GM23338 (cell line): ENCODE measurements at regions not wholly inside any gene's neighbourhood (a gene's known extent, or its start where the extent isn't known, plus 50 kb on each side); places are given as distances from the start of the nearest gene placed in this dataset.

Experiments used
- ATAC-seq: fragments of 200-7000 bp; cut with Tn5 transposase; 3 replicates; pipeline ENCODE4 v1.9.1; 2020
- DNase-seq: peaks from one replicate; pipeline ENCODE4 v3.0.0-alpha.2; 2015; ENCODE audit warnings: low spot score
- H2AFZ ChIP-seq: fragments of 200-600 bp; sonication (generic); 2 replicates; pipeline ENCODE4 v1.8.0; 2016; ENCODE audit warnings: antibody characterized with exemption, mild to moderate bottlenecking, moderate library complexity
- H3F3A ChIP-seq: fragments of 200-600 bp; sonication (generic); replicated peaks from 2 replicates; pipeline ENCODE4 v1.8.0; 2017; ENCODE audit warnings: antibody characterized with exemption, mixed run types, low read depth
- H3K27ac ChIP-seq: fragments of 200-600 bp; sonication (generic); 2 replicates; pipeline ENCODE4 v1.6.1; 2016; ENCODE audit warnings: low read depth
- H3K27me3 ChIP-seq: fragments of 200-600 bp; sonication (generic); 2 replicates; pipeline ENCODE4 v1.8.0; 2016; ENCODE audit warnings: mild to moderate bottlenecking, mixed run types, moderate library complexity; ENCODE audit not compliant: insufficient read depth
- H3K36me3 ChIP-seq: fragments of 200-600 bp; sonication (generic); 2 replicates; pipeline ENCODE4 v1.8.0; 2016; ENCODE audit warnings: mild to moderate bottlenecking; ENCODE audit not compliant: insufficient read depth
- H3K4me1 ChIP-seq: fragments of 200-600 bp; sonication (generic); 2 replicates; pipeline ENCODE4 v1.8.0; 2016; ENCODE audit warnings: mild to moderate bottlenecking, moderate library complexity; ENCODE audit not compliant: insufficient read depth
- H3K4me2 ChIP-seq: fragments of 200-600 bp; sonication (generic); 2 replicates; pipeline ENCODE4 v1.7.1; 2017; ENCODE audit warnings: mixed run types
- H3K4me3 ChIP-seq: fragments of 200-600 bp; sonication (generic); 2 replicates; pipeline ENCODE4 v1.6.1; 2016; ENCODE audit warnings: mixed run types
- H3K79me2 ChIP-seq: fragments of 200-600 bp; sonication (generic); replicated peaks from 2 replicates; pipeline ENCODE4 v1.8.0; 2017; ENCODE audit warnings: mild to moderate bottlenecking; ENCODE audit not compliant: insufficient read depth
- H3K9me2 ChIP-seq: fragments of 200-600 bp; sonication (generic); 2 replicates; pipeline ENCODE4 v1.8.0; 2017; ENCODE audit not compliant: insufficient read depth
- H4K20me1 ChIP-seq: fragments of 200-600 bp; sonication (generic); replicated peaks from 2 replicates; pipeline ENCODE4 v1.8.0; 2017; ENCODE audit warnings: mild to moderate bottlenecking; ENCODE audit not compliant: insufficient read depth
- H3K27ac Mint-ChIP-seq: 2 replicates; pipeline ENCODE4 v1.8.0; 2020; ENCODE audit warnings: inconsistent platforms, mild to moderate bottlenecking, moderate library complexity, mixed read lengths
- H3K27me3 Mint-ChIP-seq: 3 replicates; pipeline ENCODE4 v1.8.0; 2022; ENCODE audit warnings: low read depth, mild to moderate bottlenecking, moderate library complexity, mixed read lengths, inconsistent platforms; ENCODE audit not compliant: insufficient read depth, poor library complexity
- H3K36me3 Mint-ChIP-seq: 3 replicates; pipeline ENCODE4 v1.8.0; 2021; ENCODE audit warnings: low read depth, mild to moderate bottlenecking, inconsistent platforms, moderate library complexity, mixed read lengths
- H3K4me1 Mint-ChIP-seq: 3 replicates; pipeline ENCODE4 v1.8.0; 2020; ENCODE audit warnings: mild to moderate bottlenecking, inconsistent platforms, mixed read lengths
- H3K4me3 Mint-ChIP-seq: 3 replicates; pipeline ENCODE4 v1.8.0; 2021; ENCODE audit warnings: moderate library complexity, mild to moderate bottlenecking, inconsistent platforms, mixed read lengths
- H3K9me3 Mint-ChIP-seq: 3 replicates; pipeline ENCODE4 v1.8.0; 2020; ENCODE audit warnings: moderate library complexity, mild to moderate bottlenecking, inconsistent platforms, mixed read lengths
- JUNB ChIP-seq: IDR thresholded peaks from one replicate; pipeline ENCODE4 v1.6.1; 2016; ENCODE audit warnings: antibody characterized with exemption; ENCODE audit not compliant: unreplicated experiment
- NANOG ChIP-seq: IDR thresholded peaks from 2 replicates; pipeline ENCODE4 v1.6.1; 2016; ENCODE audit warnings: antibody characterized with exemption, borderline replicate concordance
- STAT1 ChIP-seq: IDR thresholded peaks from one replicate; pipeline ENCODE4 v1.6.1; 2016; ENCODE audit warnings: antibody characterized with exemption; ENCODE audit not compliant: unreplicated experiment
- ZNF114 ChIP-seq: fragments of 250-450 bp; sonication (Bioruptor Pico); IDR thresholded peaks from 2 replicates; pipeline ENCODE4 v1.5.0; 2020; ENCODE audit warnings: mild to moderate bottlenecking, moderate library complexity
- ZNF331 ChIP-seq: fragments of 250-450 bp; sonication (Bioruptor Pico); IDR thresholded peaks from 2 replicates; pipeline ENCODE4 v1.5.0; 2020; ENCODE audit warnings: low read depth, mild to moderate bottlenecking, moderate library complexity
- ZNF462 ChIP-seq: fragments of 250-450 bp; sonication (Bioruptor Pico); IDR thresholded peaks from 2 replicates; pipeline ENCODE4 v1.5.0; 2020; ENCODE audit warnings: mild to moderate bottlenecking, moderate library complexity
- TF ChIP-seq, protein P1 (sequence below), 2 experiments: fragments of 200-600 bp in 1 of 2; sonication (generic) in 1 of 2; conservative IDR thresholded peaks; 2 replicates each; pipeline versions ENCODE4 v1.5.1 to v1.6.1; 2016 to 2017; ENCODE audit warnings: antibody characterized with exemption in 2 of 2, low read depth in 2 of 2, mild to moderate bottlenecking in 2 of 2, moderate library complexity in 1 of 2

DNA sequence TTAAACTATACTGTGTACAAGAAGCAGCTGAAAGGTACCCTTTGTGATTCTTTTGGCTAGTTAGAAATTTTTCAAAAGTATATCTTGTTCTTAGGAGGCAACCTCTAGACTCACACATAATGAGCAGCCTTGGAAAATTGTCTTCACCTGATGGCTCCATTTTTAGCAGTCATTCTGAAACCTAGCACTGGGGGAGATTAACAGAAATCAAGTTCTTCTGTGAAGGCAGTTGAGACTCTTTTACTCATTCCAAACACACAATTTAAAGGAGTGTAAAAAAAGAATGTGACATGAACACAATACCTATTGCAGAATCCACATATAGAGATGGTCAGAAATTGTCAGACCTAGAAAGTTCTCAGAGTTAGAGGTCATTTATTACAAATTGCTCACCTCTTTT lies 197.7 kb downstream of the UBE2E3 start (continued):
- no peak for TF ChIP-seq ZNF462 (CRISPR knock-in tag)
- TF ChIP-seq ZNF114 (CRISPR knock-in tag) = no peak
- TF ChIP-seq ZNF331 (CRISPR knock-in tag) = no peak
- no peak for TF ChIP-seq STAT1
- TF ChIP-seq JUNB = no peak
- no peak for TF ChIP-seq NANOG

GRCh38 chr2:181178823-181179412 lies 198.5 kb downstream of the UBE2E3 start:
- no peaks in the 10 kb centered on the region for H3K9me2 ChIP-seq
- H3K4me2 ChIP-seq = no peak overlapping the region
- no peaks in the 10 kb centered on the region for H4K20me1 ChIP-seq
- Mint-ChIP-seq H3K9me3 (no peaks in the 10 kb centered on the region), H3K27me3 (peaks cover 2% of the 10 kb centered on the region), H3K4me1 (no peaks in the 10 kb centered on the region), H3K36me3 (no peaks in the 10 kb centered on the region), H3K27ac (no peak overlapping the region), H3K4me3 (no peak overlapping the region)
- H3K27ac ChIP-seq = no peak overlapping the region
- peak; percentile 57 for DNase-seq
- ATAC-seq = peak; percentile 92
- TF ChIP-seq ZNF331 (CRISPR knock-in tag) = no peak
- TF ChIP-seq, protein P1, sequence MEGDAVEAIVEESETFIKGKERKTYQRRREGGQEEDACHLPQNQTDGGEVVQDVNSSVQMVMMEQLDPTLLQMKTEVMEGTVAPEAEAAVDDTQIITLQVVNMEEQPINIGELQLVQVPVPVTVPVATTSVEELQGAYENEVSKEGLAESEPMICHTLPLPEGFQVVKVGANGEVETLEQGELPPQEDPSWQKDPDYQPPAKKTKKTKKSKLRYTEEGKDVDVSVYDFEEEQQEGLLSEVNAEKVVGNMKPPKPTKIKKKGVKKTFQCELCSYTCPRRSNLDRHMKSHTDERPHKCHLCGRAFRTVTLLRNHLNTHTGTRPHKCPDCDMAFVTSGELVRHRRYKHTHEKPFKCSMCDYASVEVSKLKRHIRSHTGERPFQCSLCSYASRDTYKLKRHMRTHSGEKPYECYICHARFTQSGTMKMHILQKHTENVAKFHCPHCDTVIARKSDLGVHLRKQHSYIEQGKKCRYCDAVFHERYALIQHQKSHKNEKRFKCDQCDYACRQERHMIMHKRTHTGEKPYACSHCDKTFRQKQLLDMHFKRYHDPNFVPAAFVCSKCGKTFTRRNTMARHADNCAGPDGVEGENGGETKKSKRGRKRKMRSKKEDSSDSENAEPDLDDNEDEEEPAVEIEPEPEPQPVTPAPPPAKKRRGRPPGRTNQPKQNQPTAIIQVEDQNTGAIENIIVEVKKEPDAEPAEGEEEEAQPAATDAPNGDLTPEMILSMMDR (conservative IDR thresholded peaks at IDR 0.05; ENCODE audit: low read depth in 2 of 2) = peak; percentile 63 to 67
- no peaks in the 10 kb centered on the region for H3K79me2 ChIP-seq
- no peak overlapping the region for H3K4me3 ChIP-seq
- H3K36me3 ChIP-seq = no peaks in the 10 kb centered on the region
- H3K4me1 ChIP-seq = no peaks in the 10 kb centered on the region
- H3F3A ChIP-seq = no peaks in the 10 kb centered on the region
- H2AFZ ChIP-seq = no peak overlapping the region
- H3K27me3 ChIP-seq = no peaks in the 10 kb centered on the region
